ENCODE measurements at regions not wholly inside any gene's neighbourhood (a gene's known extent, or its start where the extent isn't known, plus 50 kb on each side); places are given as distances from the start of the nearest gene placed in this dataset.

DNA sequence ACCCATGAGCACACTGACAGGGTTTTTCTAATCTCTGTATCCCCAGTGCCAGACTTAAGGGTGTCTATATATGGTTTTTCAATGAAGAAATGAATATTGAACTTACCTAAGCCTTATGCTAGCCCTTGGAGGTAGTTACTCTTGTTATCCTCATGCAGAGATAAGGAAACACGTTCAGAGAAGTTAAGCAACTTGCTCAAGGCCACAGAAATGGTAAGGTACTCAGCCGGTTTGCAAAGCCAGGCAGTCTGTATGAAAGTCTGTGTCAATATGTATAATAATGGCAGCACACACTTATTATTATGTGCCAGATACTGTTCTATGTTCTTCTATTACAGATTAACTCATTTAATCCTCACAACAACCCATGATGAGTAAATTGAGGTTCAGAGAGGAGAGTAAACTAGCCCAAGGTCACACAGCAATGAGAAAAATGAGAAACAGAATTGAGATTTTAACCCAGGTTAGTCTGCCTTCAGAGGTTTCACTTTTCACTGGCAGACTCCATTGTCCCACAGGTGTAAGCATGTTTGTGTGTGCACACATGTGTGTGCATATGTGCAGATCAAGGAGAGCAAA, 54.6 kb upstream of the CSF3R start:
- no peak for DNase-seq

DNA sequence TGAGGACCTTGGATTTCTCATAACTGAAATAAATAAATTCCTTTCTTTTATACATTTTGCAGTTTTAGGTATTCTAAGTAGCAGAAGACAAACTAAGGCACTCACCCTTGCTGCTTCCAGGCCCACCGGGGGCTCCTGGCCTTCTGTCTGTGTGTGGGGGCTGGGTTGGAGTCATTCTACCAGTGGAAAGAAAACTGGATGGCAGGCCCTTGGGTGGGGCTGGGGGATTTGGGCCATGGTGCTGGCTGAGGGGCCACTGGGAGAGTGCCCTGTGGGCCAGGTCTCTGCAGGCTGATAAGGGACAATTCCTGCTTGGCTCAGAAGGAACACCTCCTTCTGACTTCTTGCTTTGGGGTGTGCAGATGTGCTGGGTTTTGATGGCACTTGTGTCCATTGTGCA, 54.0 kb upstream of the CSF3R start:
- DNase-seq, result no peak

DNA sequence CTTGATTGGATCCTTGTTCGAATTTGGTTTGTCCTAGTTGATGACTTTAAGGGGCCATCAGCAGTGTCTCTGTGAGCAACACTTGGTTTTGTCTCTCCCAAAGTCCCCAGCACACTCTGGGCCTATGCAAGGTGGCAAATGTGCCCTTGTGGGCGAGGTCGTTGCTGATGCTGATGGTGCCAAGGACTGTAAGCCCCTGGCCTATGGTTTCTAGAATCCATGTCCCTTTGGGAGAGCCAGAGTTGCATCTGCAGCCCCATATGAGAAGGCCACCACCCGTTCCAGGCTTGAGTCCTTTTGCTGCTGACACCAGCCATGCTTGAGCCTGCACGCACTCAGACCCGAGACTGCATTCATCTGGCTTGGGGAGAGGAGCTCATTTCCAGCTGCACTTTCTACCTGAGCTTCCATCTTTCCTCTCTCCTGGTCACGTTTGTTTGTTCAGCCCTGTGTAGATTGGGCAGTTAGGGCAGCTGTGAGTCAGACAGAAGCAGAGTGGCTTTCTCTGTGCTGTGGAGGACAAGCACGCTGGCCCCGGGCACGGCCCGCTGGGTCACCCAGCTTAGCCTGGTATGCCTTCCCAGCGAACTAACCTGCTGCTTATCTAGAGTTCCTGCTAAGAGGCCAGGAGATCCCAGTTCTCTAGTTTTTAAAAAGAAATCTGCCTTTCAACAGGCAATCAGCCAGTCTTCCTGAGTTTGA, 52.1 kb upstream of the CSF3R start:
- no peak for DNase-seq

DNA sequence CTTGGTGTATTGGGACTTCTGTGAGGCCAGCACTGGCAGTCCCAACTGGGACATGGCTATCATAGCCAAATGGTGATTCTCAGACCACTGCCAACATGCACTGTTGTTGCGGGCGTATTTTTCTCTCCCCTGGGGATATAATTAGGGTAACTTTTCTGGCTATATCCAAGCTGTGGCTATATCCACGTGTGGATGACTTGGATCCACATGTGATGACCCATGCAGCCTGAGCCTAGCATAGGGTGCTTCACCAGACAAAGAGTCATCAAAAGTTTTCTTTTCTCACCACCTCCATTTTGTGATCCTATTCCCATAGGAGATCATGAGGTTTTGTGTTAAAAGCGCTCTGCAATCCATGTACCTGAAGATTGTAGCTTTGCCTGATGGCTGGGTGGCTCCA, 51.2 kb upstream of the CSF3R start:
- no peak for DNase-seq

DNA sequence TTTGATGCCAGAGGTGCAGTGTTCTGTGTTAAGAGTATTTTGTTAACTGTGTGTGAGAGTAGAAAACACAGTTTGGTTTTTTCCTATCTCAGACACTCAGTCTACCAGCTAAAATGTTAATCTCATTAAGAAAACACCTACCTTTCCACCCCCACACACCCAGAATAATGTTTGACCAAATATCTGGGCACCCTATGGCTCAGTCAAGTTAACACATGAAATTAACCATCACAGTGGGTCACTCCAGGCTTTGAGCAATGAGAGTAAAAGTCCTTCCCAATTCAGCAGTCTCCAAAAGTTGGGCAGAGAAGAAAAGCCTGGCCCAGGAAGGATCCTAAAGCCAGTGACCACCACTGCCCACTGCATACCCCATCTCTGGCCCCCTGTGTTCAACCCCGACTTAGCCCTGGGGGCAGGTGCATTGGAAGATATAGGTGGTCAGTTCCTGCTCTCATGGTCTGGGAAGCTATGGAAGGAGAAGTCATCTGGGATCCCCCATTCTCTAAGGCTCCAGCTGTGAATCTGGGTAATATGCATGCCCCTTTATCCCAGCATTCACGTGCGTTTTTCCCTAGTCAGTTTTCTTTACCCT, 50.2 kb upstream of the CSF3R start:
- no peak for DNase-seq
